ENCODE measurements at regions not wholly inside any gene's neighbourhood (a gene's known extent, or its start where the extent isn't known, plus 50 kb on each side); places are given as distances from the start of the nearest gene placed in this dataset.

DNA sequence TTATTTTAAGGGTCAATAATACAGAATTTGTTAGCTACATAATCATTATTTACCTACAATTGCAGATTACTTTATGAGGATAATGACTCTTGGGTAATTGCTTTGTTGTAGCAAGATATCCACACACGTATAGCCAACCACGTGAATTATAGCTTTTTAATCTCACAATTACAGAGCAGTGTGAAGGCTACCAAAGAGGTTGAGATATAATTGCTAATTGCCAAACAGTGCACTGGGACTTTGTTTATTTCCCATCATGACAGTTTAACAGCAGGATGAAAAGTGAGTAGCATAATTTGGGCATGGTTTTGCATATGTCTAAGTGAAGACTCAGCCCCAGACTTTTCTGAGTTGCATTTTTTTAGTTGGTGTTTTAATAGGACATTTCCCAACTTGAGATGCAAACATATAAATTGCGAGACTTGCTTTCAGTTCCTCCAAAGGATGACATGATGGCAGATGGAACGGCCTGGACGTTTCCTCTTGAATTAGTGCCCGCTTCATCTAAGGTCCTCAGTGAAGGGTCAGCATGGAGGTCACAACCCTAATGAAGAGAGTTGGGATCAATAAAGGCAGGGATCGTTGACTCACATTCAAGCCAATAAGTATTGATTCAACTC, 180.7 kb upstream of the GPR26 start:
- CTCF ChIA-PET: no interaction called here
- POLR2A ChIA-PET: no interaction called here

GRCh38 chr10:123488436-123488835, 177.7 kb upstream of the GPR26 start:
- ChIA-PET POLR2A (no interaction called here), CTCF (no interaction called here)
- no peaks in the 10 kb centered on the region for H3K4me1 ChIP-seq (ENCODE audit: control insufficient read depth, insufficient read depth, low read length)
- no peaks in the 10 kb centered on the region for H3K9me3 ChIP-seq (ENCODE audit: control insufficient read depth, insufficient read depth, low read depth, low read length)
- H3K4me3 ChIP-seq (ENCODE audit: low read depth, low read length): no peak overlapping the region
- TF ChIP-seq, protein P1, sequence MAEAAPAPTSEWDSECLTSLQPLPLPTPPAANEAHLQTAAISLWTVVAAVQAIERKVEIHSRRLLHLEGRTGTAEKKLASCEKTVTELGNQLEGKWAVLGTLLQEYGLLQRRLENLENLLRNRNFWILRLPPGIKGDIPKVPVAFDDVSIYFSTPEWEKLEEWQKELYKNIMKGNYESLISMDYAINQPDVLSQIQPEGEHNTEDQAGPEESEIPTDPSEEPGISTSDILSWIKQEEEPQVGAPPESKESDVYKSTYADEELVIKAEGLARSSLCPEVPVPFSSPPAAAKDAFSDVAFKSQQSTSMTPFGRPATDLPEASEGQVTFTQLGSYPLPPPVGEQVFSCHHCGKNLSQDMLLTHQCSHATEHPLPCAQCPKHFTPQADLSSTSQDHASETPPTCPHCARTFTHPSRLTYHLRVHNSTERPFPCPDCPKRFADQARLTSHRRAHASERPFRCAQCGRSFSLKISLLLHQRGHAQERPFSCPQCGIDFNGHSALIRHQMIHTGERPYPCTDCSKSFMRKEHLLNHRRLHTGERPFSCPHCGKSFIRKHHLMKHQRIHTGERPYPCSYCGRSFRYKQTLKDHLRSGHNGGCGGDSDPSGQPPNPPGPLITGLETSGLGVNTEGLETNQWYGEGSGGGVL (tag by site-specific recombination; IDR thresholded peaks at IDR 0.05): no peak
- no peak for TF ChIP-seq PRDM10 (tag by site-specific recombination; IDR thresholded peaks at IDR 0.05)
- no peak for TF ChIP-seq ZNF148 (tag by site-specific recombination; IDR thresholded peaks at IDR 0.05; ENCODE audit: borderline replicate concordance)
- TF ChIP-seq ZNF146 (tag by site-specific recombination; IDR thresholded peaks at IDR 0.05): no peak
- no peak for TF ChIP-seq OVOL3 (tag by site-specific recombination; IDR thresholded peaks at IDR 0.05)
- no peaks in the 10 kb centered on the region for H3K36me3 ChIP-seq (ENCODE audit: control insufficient read depth in 2 of 2, insufficient read depth in 1 of 2, low read length in 2 of 2)
- no peak overlapping the region for H3K27ac ChIP-seq (ENCODE audit: extremely low read depth, low read depth, low read length)

More for the DNA sequence above, 180.7 kb upstream of the GPR26 start:
- no peaks in the 10 kb centered on the region for H3K36me3 ChIP-seq (ENCODE audit: control insufficient read depth in 2 of 2, insufficient read depth in 1 of 2, low read length in 2 of 2)
- TF ChIP-seq ZNF830 (tag by site-specific recombination; IDR thresholded peaks at IDR 0.05; ENCODE audit: low read depth) (no peak), SP7 (tag by site-specific recombination; IDR thresholded peaks at IDR 0.05) (peak; percentile 45), ZNF585B (tag by site-specific recombination; IDR thresholded peaks at IDR 0.05) (no peak)
- no peak overlapping the region for H3K4me3 ChIP-seq (ENCODE audit: low read depth, low read length)
- no peaks in the 10 kb centered on the region for H3K4me1 ChIP-seq (ENCODE audit: control insufficient read depth, insufficient read depth, low read length)
- H3K27ac ChIP-seq (ENCODE audit: extremely low read depth, low read depth, low read length): no peak overlapping the region
- H3K9me3 ChIP-seq (ENCODE audit: control insufficient read depth, insufficient read depth, low read depth, low read length): no peaks in the 10 kb centered on the region

- Histone ChIP-seq H3K4me3 (ENCODE audit: low read depth, low read length) (no peak overlapping the region), H3K9me3 (ENCODE audit: control insufficient read depth, insufficient read depth, low read depth, low read length) (no peaks in the 10 kb centered on the region), H3K36me3 (ENCODE audit: control insufficient read depth in 2 of 2, insufficient read depth in 1 of 2, low read length in 2 of 2) (no peaks in the 10 kb centered on the region), H3K27ac (ENCODE audit: extremely low read depth, low read depth, low read length) (no peak overlapping the region), H3K4me1 (ENCODE audit: control insufficient read depth, insufficient read depth, low read length) (no peaks in the 10 kb centered on the region)
- ChIA-PET CTCF (interaction anchor here (0.7 kb wide), 1 partner anchor 91 kb away, joined by 4 read pairs; no protein-coding TSS in a partner anchor), POLR2A (no interaction called here)
- TF ChIP-seq ZNF394 (tag by site-specific recombination; IDR thresholded peaks at IDR 0.05; ENCODE audit: borderline replicate concordance) (no peak), ZNF140 (tag by site-specific recombination; IDR thresholded peaks at IDR 0.05) (no peak), ZNF548 (tag by site-specific recombination; IDR thresholded peaks at IDR 0.05) (no peak)
Observed at GRCh38 chr10:123491364-123491763, 174.8 kb upstream of the GPR26 start.

Data from HEK293 (cell line).